ENCODE measurements at regions not wholly inside any gene's neighbourhood (a gene's known extent, or its start where the extent isn't known, plus 50 kb on each side); places are given as distances from the start of the nearest gene placed in this dataset.

DNA sequence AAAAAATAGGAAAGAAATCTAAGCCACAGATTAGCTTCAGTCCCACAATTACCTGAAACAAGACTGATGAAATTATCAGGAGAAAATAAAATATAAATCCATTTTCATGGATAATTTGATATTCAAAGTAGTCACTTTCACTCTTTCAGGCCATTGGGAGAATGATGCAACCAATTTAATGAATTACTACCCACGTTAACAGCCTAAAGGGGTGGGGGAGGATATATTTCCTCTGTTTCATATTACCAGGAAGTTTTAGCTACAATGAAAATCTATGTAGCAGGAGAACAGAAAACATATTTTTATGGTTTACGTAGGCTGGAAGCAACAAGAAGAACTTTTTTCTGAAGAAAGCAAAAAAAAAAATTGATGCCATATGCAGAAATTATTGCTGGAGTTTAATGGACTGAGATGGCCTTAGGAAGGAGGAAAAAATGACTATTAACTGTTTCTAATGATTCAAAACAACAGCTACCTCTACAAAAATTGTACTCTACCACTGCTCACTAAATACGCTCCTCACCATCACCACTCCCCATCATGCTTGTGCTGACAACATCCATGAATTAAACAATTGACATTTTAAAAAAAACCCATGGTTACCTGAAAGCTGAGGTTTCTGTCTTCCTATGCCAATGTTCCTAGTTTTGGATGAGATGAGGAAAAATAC, 100.9 kb downstream of the CXXC4 start:
- Histone ChIP-seq H3K4me3 (ENCODE audit: low read depth in 1 of 2, low read length in 2 of 2) (no peak overlapping the region), H3K9me3 (ENCODE audit: control insufficient read depth in 2 of 2, insufficient read depth in 1 of 2, low read depth in 1 of 2, low read length in 1 of 2) (no peaks in the 10 kb centered on the region), H3K27ac (ENCODE audit: low read depth in 2 of 2, low read length in 1 of 2) (no peak overlapping the region), H3K27me3 (ENCODE audit: control insufficient read depth in 1 of 2, insufficient read depth in 2 of 2, low read length in 2 of 2) (no peaks in the 10 kb centered on the region), H3K36me3 (ENCODE audit: control insufficient read depth in 2 of 2, insufficient read depth in 2 of 2, low read length in 1 of 2) (no peaks in the 10 kb centered on the region), H3K4me1 (ENCODE audit: control insufficient read depth in 2 of 2, insufficient read depth in 2 of 2, low read length in 1 of 2) (no peaks in the 10 kb centered on the region)
- 57 to 63% methylated on average over 3 of the region's 3 CpGs for WGBS, 2 donors

DNA sequence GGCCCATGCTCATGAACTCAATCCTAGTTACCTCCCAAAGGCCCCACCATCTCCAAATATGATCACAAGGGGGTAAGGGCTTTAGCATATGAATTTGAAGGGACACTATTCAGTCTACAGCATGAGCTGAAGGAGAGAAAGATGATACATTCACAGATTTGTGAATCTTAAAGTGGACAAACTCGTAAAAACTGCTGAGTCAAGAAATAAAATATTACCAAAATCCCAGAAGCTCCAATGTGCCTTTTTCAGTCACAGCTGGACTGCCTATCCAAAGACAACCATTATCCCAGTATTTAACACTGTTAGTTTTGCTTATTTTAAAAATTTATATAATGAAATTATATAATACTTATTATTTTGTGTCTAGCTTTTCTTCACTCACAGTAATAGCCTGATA, 109.0 kb downstream of the CXXC4 start:
- Histone ChIP-seq H3K36me3 (ENCODE audit: control insufficient read depth in 2 of 2, insufficient read depth in 2 of 2, low read length in 1 of 2) (no peaks in the 10 kb centered on the region), H3K9me3 (ENCODE audit: control insufficient read depth in 2 of 2, insufficient read depth in 1 of 2, low read depth in 1 of 2, low read length in 1 of 2) (no peaks in the 10 kb centered on the region), H3K27me3 (ENCODE audit: control insufficient read depth in 1 of 2, insufficient read depth in 2 of 2, low read length in 2 of 2) (no peaks in the 10 kb centered on the region), H3K4me1 (ENCODE audit: control insufficient read depth in 2 of 2, insufficient read depth in 2 of 2, low read length in 1 of 2) (no peaks in the 10 kb centered on the region), H3K27ac (ENCODE audit: low read depth in 2 of 2, low read length in 1 of 2) (no peak overlapping the region), H3K4me3 (ENCODE audit: low read depth in 1 of 2, low read length in 2 of 2) (no peak overlapping the region)
- 79 to 92% methylated on average over 1 of the region's 1 CpG for WGBS, 2 donors

DNA sequence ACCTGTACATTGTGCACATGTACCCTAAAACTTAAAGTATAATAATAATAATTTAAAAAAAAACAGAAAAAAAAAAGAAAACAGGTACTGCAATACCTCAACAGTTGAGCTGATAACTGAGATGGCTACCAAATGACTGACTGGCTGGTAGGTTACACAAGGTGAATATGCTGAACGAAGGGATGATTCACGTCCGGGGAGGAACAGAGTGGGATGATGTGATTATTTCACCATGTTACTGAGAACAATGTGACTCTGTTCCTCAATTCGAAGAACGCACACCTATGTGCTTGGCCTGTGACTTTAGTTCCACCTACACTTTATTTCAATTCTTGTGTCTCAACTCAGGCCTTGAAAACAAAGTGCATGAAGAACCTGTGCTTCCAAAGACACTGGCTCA, 111.7 kb downstream of the CXXC4 start:
- Histone ChIP-seq H3K4me3 (ENCODE audit: low read depth in 1 of 2, low read length in 2 of 2) (no peak overlapping the region), H3K4me1 (ENCODE audit: control insufficient read depth in 2 of 2, insufficient read depth in 2 of 2, low read length in 1 of 2) (no peaks in the 10 kb centered on the region), H3K27ac (ENCODE audit: low read depth in 2 of 2, low read length in 1 of 2) (no peak overlapping the region), H3K36me3 (ENCODE audit: control insufficient read depth in 2 of 2, insufficient read depth in 2 of 2, low read length in 1 of 2) (no peaks in the 10 kb centered on the region), H3K9me3 (ENCODE audit: control insufficient read depth in 2 of 2, insufficient read depth in 1 of 2, low read depth in 1 of 2, low read length in 1 of 2) (no peaks in the 10 kb centered on the region), H3K27me3 (ENCODE audit: control insufficient read depth in 1 of 2, insufficient read depth in 2 of 2, low read length in 2 of 2) (no peaks in the 10 kb centered on the region)
- 97% methylated on average over 5 of the region's 5 CpGs for WGBS, 2 donors

DNA sequence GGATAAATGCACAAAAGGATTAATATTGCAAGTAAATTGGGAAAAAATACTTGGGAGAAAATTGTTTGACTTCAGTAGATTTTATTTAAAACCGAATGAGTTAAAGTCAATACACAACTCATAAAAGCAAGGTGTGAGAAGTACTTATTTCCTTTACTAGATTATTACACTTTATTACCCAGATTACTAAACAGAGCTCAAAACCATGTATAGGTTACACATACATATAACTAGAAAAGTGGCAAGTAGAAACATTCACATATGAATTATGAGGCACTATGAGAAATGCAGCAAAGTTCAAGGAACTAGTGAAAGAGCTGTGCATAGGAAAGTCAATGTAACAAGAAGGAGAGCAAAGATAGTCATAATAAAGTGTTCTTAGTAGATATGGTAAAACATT, 113.0 kb downstream of the CXXC4 start:
- Histone ChIP-seq H3K27ac (ENCODE audit: low read depth in 2 of 2, low read length in 1 of 2) (no peak overlapping the region), H3K9me3 (ENCODE audit: control insufficient read depth in 2 of 2, insufficient read depth in 1 of 2, low read depth in 1 of 2, low read length in 1 of 2) (no peaks in the 10 kb centered on the region), H3K4me3 (ENCODE audit: low read depth in 1 of 2, low read length in 2 of 2) (no peak overlapping the region), H3K36me3 (ENCODE audit: control insufficient read depth in 2 of 2, insufficient read depth in 2 of 2, low read length in 1 of 2) (no peaks in the 10 kb centered on the region), H3K27me3 (ENCODE audit: control insufficient read depth in 1 of 2, insufficient read depth in 2 of 2, low read length in 2 of 2) (no peaks in the 10 kb centered on the region), H3K4me1 (ENCODE audit: control insufficient read depth in 2 of 2, insufficient read depth in 2 of 2, low read length in 1 of 2) (no peaks in the 10 kb centered on the region)
- WGBS, 2 donors = 79 to 85% methylated on average over 1 of the region's 1 CpG

DNA sequence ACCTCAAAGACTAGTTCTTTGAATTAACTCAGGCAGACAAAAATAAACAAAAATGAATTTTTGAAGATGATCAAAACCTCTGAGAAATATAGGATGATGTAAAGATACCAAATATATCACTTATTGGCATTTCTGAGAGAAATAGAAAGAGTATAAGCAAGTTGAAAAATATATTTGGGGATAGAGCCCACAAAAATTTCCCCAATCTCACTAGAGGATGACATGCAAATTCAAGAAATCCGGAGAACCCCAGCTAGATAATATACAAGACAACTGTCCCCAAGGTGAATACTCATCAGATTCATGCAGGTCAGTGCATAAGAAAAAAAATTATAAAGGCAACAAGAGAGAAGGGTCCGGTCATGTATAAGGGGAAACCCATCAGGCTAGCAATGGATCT, 129.1 kb downstream of the CXXC4 start:
- Histone ChIP-seq H3K4me1 (ENCODE audit: control insufficient read depth in 2 of 2, insufficient read depth in 2 of 2, low read length in 1 of 2) (no peaks in the 10 kb centered on the region), H3K9me3 (ENCODE audit: control insufficient read depth in 2 of 2, insufficient read depth in 1 of 2, low read depth in 1 of 2, low read length in 1 of 2) (peaks cover 4 to 6% of the 10 kb centered on the region in 2 donors), H3K27ac (ENCODE audit: low read depth in 2 of 2, low read length in 1 of 2) (no peak overlapping the region), H3K4me3 (ENCODE audit: low read depth in 1 of 2, low read length in 2 of 2) (no peak overlapping the region), H3K36me3 (ENCODE audit: control insufficient read depth in 2 of 2, insufficient read depth in 2 of 2, low read length in 1 of 2) (no peaks in the 10 kb centered on the region), H3K27me3 (ENCODE audit: control insufficient read depth in 1 of 2, insufficient read depth in 2 of 2, low read length in 2 of 2) (no peaks in the 10 kb centered on the region)
- 82 to 92% methylated on average over 2 of the region's 2 CpGs for WGBS, 2 donors

DNA sequence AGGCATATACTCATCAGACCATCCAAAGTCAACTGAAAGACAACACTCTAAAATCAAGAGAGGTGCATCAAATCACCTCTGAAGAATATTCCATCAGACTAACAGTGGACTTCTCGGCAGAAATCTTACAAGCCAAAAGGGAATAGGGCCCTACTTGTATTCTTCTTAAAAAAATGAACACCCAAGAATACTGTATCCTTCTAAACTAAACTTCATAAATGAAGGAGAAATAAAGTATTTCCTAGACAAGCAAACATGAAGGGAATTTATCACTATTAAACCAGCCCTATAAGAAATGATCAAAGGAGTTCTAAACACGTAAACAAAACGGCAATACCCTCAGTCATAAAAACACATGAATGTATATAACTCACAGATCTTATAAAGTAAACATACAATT, 141.2 kb downstream of the CXXC4 start:
- no peak overlapping the region for H3K4me3 ChIP-seq (ENCODE audit: low read depth in 1 of 2, low read length in 2 of 2)
- no peaks in the 10 kb centered on the region for H3K27me3 ChIP-seq (ENCODE audit: control insufficient read depth in 1 of 2, insufficient read depth in 2 of 2, low read length in 2 of 2)
- H3K36me3 ChIP-seq (ENCODE audit: control insufficient read depth in 2 of 2, insufficient read depth in 2 of 2, low read length in 1 of 2) = no peaks in the 10 kb centered on the region
- 89% methylated on average over 3 of the region's 3 CpGs for WGBS, 2 donors
- H3K9me3 ChIP-seq (ENCODE audit: control insufficient read depth in 2 of 2, insufficient read depth in 1 of 2, low read depth in 1 of 2, low read length in 1 of 2) = peaks cover 0 to 5% of the 10 kb centered on the region in 2 donors
- H3K27ac ChIP-seq (ENCODE audit: low read depth in 2 of 2, low read length in 1 of 2) = no peak overlapping the region
- no peaks in the 10 kb centered on the region for H3K4me1 ChIP-seq (ENCODE audit: control insufficient read depth in 2 of 2, insufficient read depth in 2 of 2, low read length in 1 of 2)

DNA sequence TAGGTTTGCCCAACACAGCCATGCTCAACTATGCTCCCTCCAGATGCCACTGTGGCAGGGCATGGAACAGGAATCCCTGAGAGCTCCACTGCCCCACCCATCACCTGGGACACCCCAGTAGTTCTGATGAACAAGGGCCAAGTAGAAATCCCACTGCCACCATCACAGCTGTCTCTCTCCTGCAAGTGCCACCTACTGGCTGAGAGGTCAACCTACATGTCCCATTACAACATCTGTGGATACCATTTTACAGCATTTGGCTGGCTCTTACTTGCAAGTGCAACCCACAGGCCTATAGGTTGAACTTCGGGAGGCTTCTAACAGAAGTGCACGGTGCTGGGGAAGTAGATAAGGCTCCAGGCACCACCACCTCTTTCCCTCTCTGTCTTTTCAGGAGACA, 142.5 kb downstream of the CXXC4 start:
- Histone ChIP-seq H3K4me1 (ENCODE audit: control insufficient read depth in 2 of 2, insufficient read depth in 2 of 2, low read length in 1 of 2) (no peaks in the 10 kb centered on the region), H3K4me3 (ENCODE audit: low read depth in 1 of 2, low read length in 2 of 2) (no peak overlapping the region), H3K27me3 (ENCODE audit: control insufficient read depth in 1 of 2, insufficient read depth in 2 of 2, low read length in 2 of 2) (no peaks in the 10 kb centered on the region), H3K36me3 (ENCODE audit: control insufficient read depth in 2 of 2, insufficient read depth in 2 of 2, low read length in 1 of 2) (no peaks in the 10 kb centered on the region), H3K27ac (ENCODE audit: low read depth in 2 of 2, low read length in 1 of 2) (no peak overlapping the region), H3K9me3 (ENCODE audit: control insufficient read depth in 2 of 2, insufficient read depth in 1 of 2, low read depth in 1 of 2, low read length in 1 of 2) (peaks cover 0 to 5% of the 10 kb centered on the region in 2 donors)
- WGBS, 2 donors = 70% methylated on average over 2 of the region's 2 CpGs

DNA sequence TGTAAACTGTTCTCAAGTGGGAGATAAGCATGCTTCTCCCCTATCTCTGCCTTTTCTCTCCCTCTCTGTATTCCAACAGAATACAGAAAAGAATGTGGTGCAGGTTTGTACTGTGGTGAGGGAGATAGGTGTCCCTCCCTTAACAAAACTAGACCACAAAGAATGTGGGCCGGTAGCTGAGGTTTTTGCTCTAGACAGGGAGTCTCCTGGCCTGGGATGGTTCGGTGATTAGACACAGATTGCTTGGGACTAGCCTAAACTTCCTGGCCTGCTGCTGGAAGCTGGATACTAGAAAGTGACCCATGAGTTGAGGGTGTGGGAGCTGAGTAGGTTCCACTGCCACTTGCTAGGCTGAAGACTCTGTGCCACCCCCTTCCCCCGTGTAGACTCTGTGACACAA, 143.0 kb downstream of the CXXC4 start:
- WGBS, 2 donors = 78 to 81% methylated on average over 3 of the region's 3 CpGs
- H3K36me3 ChIP-seq (ENCODE audit: control insufficient read depth in 2 of 2, insufficient read depth in 2 of 2, low read length in 1 of 2) = no peaks in the 10 kb centered on the region
- H3K27me3 ChIP-seq (ENCODE audit: control insufficient read depth in 1 of 2, insufficient read depth in 2 of 2, low read length in 2 of 2) = no peaks in the 10 kb centered on the region
- H3K4me1 ChIP-seq (ENCODE audit: control insufficient read depth in 2 of 2, insufficient read depth in 2 of 2, low read length in 1 of 2) = no peaks in the 10 kb centered on the region
- no peak overlapping the region for H3K4me3 ChIP-seq (ENCODE audit: low read depth in 1 of 2, low read length in 2 of 2)
- H3K9me3 ChIP-seq (ENCODE audit: control insufficient read depth in 2 of 2, insufficient read depth in 1 of 2, low read depth in 1 of 2, low read length in 1 of 2) = peaks cover 0 to 5% of the 10 kb centered on the region in 2 donors
- no peak overlapping the region for H3K27ac ChIP-seq (ENCODE audit: low read depth in 2 of 2, low read length in 1 of 2)

DNA sequence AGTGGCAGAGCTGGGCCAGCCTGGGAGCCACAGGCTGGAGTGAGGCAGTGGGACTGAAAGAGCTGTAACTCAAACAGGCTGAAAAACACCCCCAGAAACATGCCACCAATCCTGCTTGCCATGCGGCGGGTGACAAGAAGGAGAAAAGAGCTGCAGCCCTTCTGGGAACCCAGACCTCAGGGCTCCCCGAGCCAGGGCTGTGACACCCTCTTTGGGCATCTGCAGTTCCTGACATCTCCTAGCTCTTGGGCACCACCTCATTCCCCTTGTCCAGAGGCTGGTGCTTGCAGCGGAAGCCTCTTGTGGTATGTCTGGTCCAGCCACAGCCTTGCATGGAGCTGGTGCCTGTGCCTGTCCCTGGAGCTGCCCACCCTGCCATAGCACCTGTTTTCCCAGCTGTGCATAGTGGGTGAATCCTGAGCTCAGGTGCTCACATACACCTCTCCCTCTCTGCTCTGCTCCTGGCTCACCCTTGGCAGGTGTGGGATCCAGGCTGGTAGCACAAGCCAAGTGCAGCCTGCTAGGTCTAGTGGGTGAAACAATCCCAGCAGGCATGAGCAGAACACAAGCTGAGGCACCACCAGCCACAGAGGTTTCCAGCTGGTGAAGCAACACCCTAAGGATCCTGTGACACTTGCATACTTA, 149.0 kb downstream of the CXXC4 start:
- no peaks in the 10 kb centered on the region for H3K36me3 ChIP-seq (ENCODE audit: control insufficient read depth in 2 of 2, insufficient read depth in 2 of 2, low read length in 1 of 2)
- no peaks in the 10 kb centered on the region for H3K4me1 ChIP-seq (ENCODE audit: control insufficient read depth in 2 of 2, insufficient read depth in 2 of 2, low read length in 1 of 2)
- H3K4me3 ChIP-seq (ENCODE audit: low read depth in 1 of 2, low read length in 2 of 2) = no peak overlapping the region
- H3K9me3 ChIP-seq (ENCODE audit: control insufficient read depth in 2 of 2, insufficient read depth in 1 of 2, low read depth in 1 of 2, low read length in 1 of 2) = peaks cover 0 to 8% of the 10 kb centered on the region in 2 donors
- 91 to 95% methylated on average over 4 of the region's 4 CpGs for WGBS, 2 donors
- H3K27me3 ChIP-seq (ENCODE audit: control insufficient read depth in 1 of 2, insufficient read depth in 2 of 2, low read length in 2 of 2) = no peaks in the 10 kb centered on the region
- no peak overlapping the region for H3K27ac ChIP-seq (ENCODE audit: low read depth in 2 of 2, low read length in 1 of 2)

DNA sequence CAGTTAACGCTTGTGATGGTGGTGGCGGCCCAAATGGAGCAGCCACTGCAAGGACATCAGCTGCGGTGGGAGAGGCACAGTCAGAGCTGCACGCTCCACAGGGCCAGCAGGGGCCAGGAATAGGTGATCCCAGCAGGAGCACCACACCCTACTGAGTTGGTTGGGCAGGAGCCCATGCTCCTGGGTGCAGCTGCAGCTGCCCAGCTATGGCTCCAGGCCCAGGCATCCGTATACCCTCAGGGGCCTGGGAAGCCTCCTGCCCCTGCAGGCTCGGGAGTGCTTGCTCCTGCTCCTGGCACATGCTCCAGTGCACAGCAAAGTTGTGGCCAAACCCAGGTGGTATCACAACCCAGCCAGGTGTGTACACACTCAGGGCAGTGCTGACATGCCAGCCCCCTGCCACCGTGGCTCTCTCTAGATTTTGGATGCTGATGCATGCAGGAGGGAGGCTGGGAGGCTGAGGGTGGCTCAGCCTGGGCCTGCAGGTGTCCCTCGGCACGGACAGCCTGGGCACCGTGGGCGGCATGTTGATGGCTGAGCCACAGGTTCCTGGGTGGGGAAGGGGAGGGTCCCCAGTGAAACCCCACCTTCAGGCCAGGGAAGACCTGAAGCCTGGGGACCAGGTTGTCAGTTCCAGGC, 150.2 kb downstream of the CXXC4 start:
- Histone ChIP-seq H3K4me3 (ENCODE audit: low read depth in 1 of 2, low read length in 2 of 2) (no peak overlapping the region), H3K27me3 (ENCODE audit: control insufficient read depth in 1 of 2, insufficient read depth in 2 of 2, low read length in 2 of 2) (no peaks in the 10 kb centered on the region)
- 82 to 85% methylated on average over 9 to 11 of the region's 11 CpGs for WGBS, 2 donors

More for the DNA sequence above, 150.2 kb downstream of the CXXC4 start:
- no peaks in the 10 kb centered on the region for H3K36me3 ChIP-seq (ENCODE audit: control insufficient read depth in 2 of 2, insufficient read depth in 2 of 2, low read length in 1 of 2)
- H3K9me3 ChIP-seq (ENCODE audit: control insufficient read depth in 2 of 2, insufficient read depth in 1 of 2, low read depth in 1 of 2, low read length in 1 of 2) = peaks cover 0 to 8% of the 10 kb centered on the region in 2 donors
- H3K27ac ChIP-seq (ENCODE audit: low read depth in 2 of 2, low read length in 1 of 2) = no peak overlapping the region
- H3K4me1 ChIP-seq (ENCODE audit: control insufficient read depth in 2 of 2, insufficient read depth in 2 of 2, low read length in 1 of 2) = no peaks in the 10 kb centered on the region
